Activated naive CD4-positive, alpha-beta T cell treated with anti-CD3 and anti-CD28 coated beads for 36 hours (primary cell): ENCODE measurements at regions not wholly inside any gene's neighbourhood (a gene's known extent, or its start where the extent isn't known, plus 50 kb on each side); places are given as distances from the start of the nearest gene placed in this dataset.

ENCODE experiments used
- CTCF ChIA-PET: fragments of 350-600 bp; sonication (Branson Sonifier 250); formaldehyde crosslinking; loops from one replicate; lab custom pipeline; 2021; ENCODE audit warnings: antibody characterized with exemption; lab: Charles Lee
- DNase-seq: peaks from one replicate; pipeline ENCODE4 v3.0.0-alpha.2; 2020
- H3K27ac Mint-ChIP-seq: one replicate; pipeline ENCODE4 v1.8.0; 2021; ENCODE audit warnings: mild to moderate bottlenecking, mixed read lengths
- H3K27me3 Mint-ChIP-seq: one replicate; pipeline ENCODE4 v1.8.0; 2021; ENCODE audit warnings: low read depth, mixed read lengths
- H3K36me3 Mint-ChIP-seq: one replicate; pipeline ENCODE4 v1.8.0; 2021; ENCODE audit warnings: low read depth, mixed read lengths
- H3K4me1 Mint-ChIP-seq: one replicate; pipeline ENCODE4 v1.8.0; 2021; ENCODE audit warnings: low read depth, mixed read lengths
- H3K4me3 Mint-ChIP-seq: one replicate; pipeline ENCODE4 v1.8.0; 2021; ENCODE audit warnings: mild to moderate bottlenecking, moderate library complexity, mixed read lengths
- H3K9me3 Mint-ChIP-seq: one replicate; pipeline ENCODE4 v1.8.0; 2021; ENCODE audit warnings: mixed read lengths
- intact Hi-C: fragments of 100-400 bp; cut with micrococcal nuclease; formaldehyde crosslinking; loops from one replicate; pipeline ENCODE4 v1.15.1; 2023

- Mint-ChIP-seq H3K27ac (no peak overlapping the region), H3K27me3 (peaks cover 5% of the 10 kb centered on the region), H3K9me3 (no peaks in the 10 kb centered on the region), H3K4me1 (no peaks in the 10 kb centered on the region), H3K36me3 (no peaks in the 10 kb centered on the region), H3K4me3 (no peak overlapping the region)
- no peak for DNase-seq
- intact Hi-C loops: loop anchor here (2.0 to 10.0 kb wide), 2 partner anchors 91 to 1291 kb away; partner anchors contain the start of gene CAPRIN2
- CTCF ChIA-PET: interaction anchor here (0.7 to 7.1 kb wide), 2 partner anchors 140 to 1340 kb away, joined by 3 to 63 read pairs; no protein-coding TSS in a partner anchor
These were observed 80.9 kb upstream of the TSPAN11 start for GRCh38 chr12:30845676-30846075.

DNA sequence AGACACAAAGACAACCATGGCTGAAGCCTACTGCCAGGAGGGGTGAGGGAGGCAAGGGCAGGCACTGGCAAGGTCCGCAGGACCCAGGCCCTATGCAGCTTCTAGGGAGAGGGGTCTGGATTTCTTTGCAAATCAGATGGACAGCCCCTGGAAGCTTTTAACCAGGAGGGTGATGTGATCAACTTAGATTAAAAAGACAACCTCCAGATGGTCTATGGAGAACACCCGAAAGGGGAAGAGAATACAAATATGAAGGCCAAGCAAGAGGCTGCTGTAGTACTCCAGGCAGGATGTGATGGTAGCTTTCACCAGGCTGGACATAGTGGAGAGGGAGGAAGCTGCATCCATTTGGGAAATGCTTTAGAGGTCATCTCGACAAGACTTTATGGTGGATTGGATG is 83.3 kb upstream of the TSPAN11 start:
- DNase-seq: no peak
- Mint-ChIP-seq H3K36me3 (no peaks in the 10 kb centered on the region), H3K4me3 (no peak overlapping the region), H3K27ac (no peak overlapping the region), H3K27me3 (peaks cover 10% of the 10 kb centered on the region), H3K9me3 (no peaks in the 10 kb centered on the region), H3K4me1 (no peaks in the 10 kb centered on the region)
- CTCF ChIA-PET: interaction anchor here (0.8 to 2.1 kb wide), 4 partner anchors 11 to 1290 kb away, joined by 3 to 5 read pairs (median 4); no protein-coding TSS in a partner anchor
- intact Hi-C loops: loop anchor here (10.0 kb wide), 1 partner anchor 1288 kb away; no protein-coding TSS in a partner anchor

DNA sequence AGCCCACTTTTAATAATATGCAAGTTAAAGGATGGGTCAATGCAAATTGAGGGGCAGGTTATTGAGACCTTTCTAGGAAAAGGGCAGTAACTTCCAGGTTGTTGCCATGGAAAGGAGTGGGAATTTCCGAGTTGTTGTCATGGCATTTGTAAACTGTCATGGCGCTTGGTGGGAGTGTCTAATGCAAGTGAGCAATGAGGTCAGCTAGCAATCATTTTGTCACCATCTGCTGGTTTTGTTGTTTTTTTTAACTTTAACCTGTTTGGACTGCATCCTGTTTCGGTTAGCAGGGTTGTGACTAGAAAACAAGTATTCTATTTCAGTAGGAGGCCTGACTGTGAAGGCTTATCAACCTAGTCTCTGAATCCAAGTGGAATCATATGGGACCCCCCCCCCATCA is 85.8 kb upstream of the TSPAN11 start:
- CTCF ChIA-PET: no interaction called here

DNA sequence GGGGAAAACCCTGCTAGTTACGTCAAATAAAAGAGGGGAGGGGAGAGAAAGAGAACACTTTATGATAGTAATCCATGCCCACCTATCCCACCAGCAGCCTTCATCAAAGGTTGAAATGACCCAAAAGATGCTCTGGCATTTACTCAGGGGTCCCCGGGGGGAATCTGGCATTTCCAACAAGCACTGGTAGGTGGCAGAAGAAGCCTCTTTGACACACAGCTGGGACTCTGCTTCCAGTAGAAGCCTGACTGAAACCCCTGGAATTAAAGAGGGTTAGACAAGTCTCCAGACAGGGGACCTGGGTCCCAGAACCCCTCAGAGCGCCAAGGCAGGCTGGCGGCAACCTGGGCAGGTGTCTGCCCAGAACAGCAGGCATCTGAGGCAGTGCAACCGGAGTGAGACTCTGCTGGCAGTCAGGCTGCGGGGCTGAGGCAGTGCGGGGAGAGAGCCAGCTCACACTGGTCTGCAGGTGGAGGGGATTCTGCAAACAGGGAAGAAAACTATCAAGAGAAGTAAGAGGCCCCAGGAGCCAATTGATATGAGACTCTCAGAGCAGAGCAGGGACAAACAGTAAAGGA is 85.0 kb upstream of the CAPRIN2 start:
- H3K27ac Mint-ChIP-seq: no peak overlapping the region

More for the DNA sequence above, 85.8 kb upstream of the TSPAN11 start:
- no peak for DNase-seq
- Mint-ChIP-seq H3K27ac (no peak overlapping the region), H3K36me3 (no peaks in the 10 kb centered on the region), H3K4me1 (no peaks in the 10 kb centered on the region), H3K27me3 (peaks cover 22% of the 10 kb centered on the region), H3K4me3 (no peak overlapping the region), H3K9me3 (no peaks in the 10 kb centered on the region)
- intact Hi-C loops: loop anchor here (10.0 kb wide), 1 partner anchor 1286 kb away; no protein-coding TSS in a partner anchor

DNA sequence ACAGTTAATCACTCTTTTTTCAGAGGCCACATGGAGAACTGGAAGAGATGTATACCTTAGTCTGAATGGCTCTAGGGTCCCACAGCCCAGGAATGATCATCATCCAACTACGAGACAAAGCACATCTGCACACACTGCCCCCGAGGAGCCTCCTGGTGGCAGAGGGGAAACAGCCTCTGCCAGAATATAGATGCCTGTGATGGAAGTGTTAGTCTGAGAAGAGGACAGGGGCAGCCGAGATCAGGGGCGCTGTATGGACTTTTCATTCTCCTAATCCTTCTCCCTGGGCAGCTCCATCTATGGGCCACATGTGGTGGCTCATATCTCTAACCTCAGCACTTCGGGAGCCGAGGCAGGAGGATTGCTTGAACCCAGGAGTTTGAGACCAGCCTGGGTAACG is 82.8 kb upstream of the CAPRIN2 start:
- H3K27me3 Mint-ChIP-seq: peaks cover 23% of the 10 kb centered on the region
- H3K4me3 Mint-ChIP-seq: no peak overlapping the region
- CTCF ChIA-PET: no interaction called here
- intact Hi-C loops: no loop called here
- no peaks in the 10 kb centered on the region for H3K9me3 Mint-ChIP-seq
- H3K36me3 Mint-ChIP-seq: no peaks in the 10 kb centered on the region
- H3K27ac Mint-ChIP-seq: no peak overlapping the region
- H3K4me1 Mint-ChIP-seq: no peaks in the 10 kb centered on the region
- no peak for DNase-seq

More for the DNA sequence above, 85.0 kb upstream of the CAPRIN2 start:
- CTCF ChIA-PET: no interaction called here
- H3K4me3 Mint-ChIP-seq: no peak overlapping the region
- H3K4me1 Mint-ChIP-seq: no peaks in the 10 kb centered on the region
- intact Hi-C loops: loop anchor here (10.0 kb wide), 1 partner anchor 1285 kb away; no protein-coding TSS in a partner anchor
- H3K9me3 Mint-ChIP-seq: no peaks in the 10 kb centered on the region
- DNase-seq: no peak
- no peaks in the 10 kb centered on the region for H3K36me3 Mint-ChIP-seq
- peaks cover 26% of the 10 kb centered on the region for H3K27me3 Mint-ChIP-seq

GRCh38 chr12:30836656-30837445 is 82.1 kb upstream of the CAPRIN2 start:
- DNase-seq: no peak
- CTCF ChIA-PET: interaction anchor here (0.8 kb wide), 1 partner anchor 8 kb away, joined by 3 read pairs; no protein-coding TSS in a partner anchor
- H3K9me3 Mint-ChIP-seq: no peaks in the 10 kb centered on the region
- H3K36me3 Mint-ChIP-seq: no peaks in the 10 kb centered on the region
- peaks cover 23% of the 10 kb centered on the region for H3K27me3 Mint-ChIP-seq
- H3K4me3 Mint-ChIP-seq: no peak overlapping the region
- intact Hi-C loops: no loop called here
- H3K4me1 Mint-ChIP-seq: no peaks in the 10 kb centered on the region
- H3K27ac Mint-ChIP-seq: no peak overlapping the region

DNA sequence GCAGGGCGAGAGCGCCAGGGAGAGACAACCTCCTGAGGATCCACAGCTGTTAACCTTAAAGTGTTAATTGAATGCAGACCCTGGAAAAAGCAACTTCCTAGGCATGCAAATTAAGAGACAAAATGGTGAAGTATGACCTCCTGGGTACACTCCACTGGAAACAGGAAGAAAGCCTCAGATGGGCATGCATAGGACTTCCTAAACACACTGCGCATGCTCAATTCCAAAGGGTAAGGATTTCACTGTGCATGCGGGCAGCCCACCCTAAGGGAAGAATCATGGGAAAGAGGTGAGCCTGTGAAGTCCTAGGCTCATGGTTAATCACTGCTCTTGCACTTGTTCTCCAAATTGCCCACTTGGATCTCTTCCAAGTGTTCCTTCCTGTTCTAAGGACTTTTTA is 80.5 kb upstream of the CAPRIN2 start:
- Mint-ChIP-seq H3K4me1 (no peaks in the 10 kb centered on the region), H3K36me3 (no peaks in the 10 kb centered on the region), H3K4me3 (no peak overlapping the region), H3K27ac (no peak overlapping the region), H3K27me3 (peaks cover 24% of the 10 kb centered on the region), H3K9me3 (no peaks in the 10 kb centered on the region)
- no peak for DNase-seq
- CTCF ChIA-PET: no interaction called here
- intact Hi-C loops: no loop called here

GRCh38 chr12:30830751-30831150 is 76.0 kb upstream of the CAPRIN2 start:
- no peaks in the 10 kb centered on the region for H3K36me3 Mint-ChIP-seq
- DNase-seq: no peak
- peaks cover 20% of the 10 kb centered on the region for H3K27me3 Mint-ChIP-seq
- H3K4me3 Mint-ChIP-seq: no peak overlapping the region
- CTCF ChIA-PET: interaction anchor here (0.6 kb wide), 1 partner anchor 413 kb away, joined by 8 read pairs; no protein-coding TSS in a partner anchor
- intact Hi-C loops: no loop called here
- no peaks in the 10 kb centered on the region for H3K9me3 Mint-ChIP-seq
- H3K27ac Mint-ChIP-seq: no peak overlapping the region
- no peaks in the 10 kb centered on the region for H3K4me1 Mint-ChIP-seq

GRCh38 chr12:30829876-30830275 is 75.1 kb upstream of the CAPRIN2 start:
- H3K27ac Mint-ChIP-seq: no peak overlapping the region
- DNase-seq: no peak
- peaks cover 16% of the 10 kb centered on the region for H3K27me3 Mint-ChIP-seq
- H3K4me1 Mint-ChIP-seq: no peaks in the 10 kb centered on the region
- H3K4me3 Mint-ChIP-seq: no peak overlapping the region
- H3K36me3 Mint-ChIP-seq: no peaks in the 10 kb centered on the region
- CTCF ChIA-PET: no interaction called here
- H3K9me3 Mint-ChIP-seq: no peaks in the 10 kb centered on the region
- intact Hi-C loops: no loop called here

DNA sequence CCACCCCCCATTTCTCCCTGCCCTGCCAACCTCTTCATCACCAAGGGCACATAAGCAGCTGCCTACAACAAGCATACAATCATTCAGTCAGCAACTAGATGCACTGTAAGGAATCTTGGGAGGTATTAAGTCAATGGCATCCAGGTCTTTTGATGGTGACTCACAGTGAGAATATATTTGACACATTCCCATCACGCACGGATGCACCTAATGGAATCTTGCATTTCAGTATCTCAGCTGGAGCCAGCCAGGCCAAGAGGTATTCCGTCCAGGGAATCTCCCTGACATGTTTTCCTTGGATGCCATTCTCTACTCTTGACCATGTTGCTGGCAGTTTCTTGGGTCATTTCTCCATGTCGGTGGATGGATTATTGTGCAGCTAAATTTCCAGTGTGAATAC is 73.9 kb upstream of the CAPRIN2 start:
- Mint-ChIP-seq H3K27me3 (peaks cover 19% of the 10 kb centered on the region), H3K36me3 (no peaks in the 10 kb centered on the region), H3K4me3 (no peak overlapping the region), H3K9me3 (no peaks in the 10 kb centered on the region), H3K4me1 (peaks cover under 1% of the 10 kb centered on the region), H3K27ac (no peak overlapping the region)
- CTCF ChIA-PET: no interaction called here
- DNase-seq: no peak
- intact Hi-C loops: no loop called here

DNA sequence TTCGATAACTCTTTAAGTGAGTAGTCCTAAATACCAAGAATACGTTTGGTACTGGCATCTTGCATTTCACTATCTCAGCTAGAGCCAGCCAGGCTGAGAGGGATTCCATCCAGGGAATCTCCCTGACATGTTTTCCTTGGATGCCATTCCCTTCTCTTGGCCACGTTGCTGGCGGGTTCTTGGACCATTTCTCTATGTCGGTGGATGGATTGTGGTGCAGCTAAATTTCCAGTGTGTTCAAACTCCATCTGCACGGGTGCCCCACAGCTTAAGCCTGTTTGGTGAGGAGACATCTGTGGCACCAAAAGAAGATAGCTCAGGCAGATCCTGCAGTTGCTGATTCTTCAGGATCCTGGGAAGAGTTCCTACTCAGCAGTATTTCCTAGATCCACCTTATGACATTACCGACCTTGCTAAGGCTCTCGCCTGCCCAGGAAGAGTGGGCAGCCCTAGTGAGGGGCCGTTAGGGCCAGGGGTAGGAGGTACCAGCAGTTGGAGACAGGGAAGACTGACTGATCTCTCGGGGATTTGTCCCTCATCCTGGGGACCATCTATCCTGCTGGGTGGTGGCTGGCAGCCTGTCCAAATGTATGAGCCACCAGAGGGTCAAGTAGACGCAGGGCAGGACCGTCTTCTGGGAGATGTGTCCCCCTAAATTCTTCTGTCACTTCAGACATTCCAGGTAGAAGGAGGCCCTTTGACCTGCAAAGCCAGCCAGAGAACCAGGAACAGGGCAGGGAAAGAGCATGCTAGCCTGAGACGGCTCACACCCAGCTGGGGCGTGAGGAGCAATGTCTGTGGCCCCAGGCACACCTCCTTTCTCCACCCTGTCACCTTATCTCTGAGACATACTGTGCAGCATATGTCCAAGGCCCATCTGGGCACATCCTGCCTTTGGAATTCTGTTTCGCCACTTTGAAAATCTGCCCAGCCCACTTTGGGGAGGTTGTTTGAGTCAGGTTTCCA is 72.6 kb upstream of the CAPRIN2 start:
- no peaks in the 10 kb centered on the region for H3K36me3 Mint-ChIP-seq
- intact Hi-C loops: no loop called here
- peaks cover 9% of the 10 kb centered on the region for H3K4me1 Mint-ChIP-seq
- peaks cover 26% of the 10 kb centered on the region for H3K27me3 Mint-ChIP-seq
- CTCF ChIA-PET: no interaction called here
- no peak for DNase-seq
- H3K27ac Mint-ChIP-seq: no peak overlapping the region
- H3K4me3 Mint-ChIP-seq: no peak overlapping the region
- H3K9me3 Mint-ChIP-seq: no peaks in the 10 kb centered on the region

DNA sequence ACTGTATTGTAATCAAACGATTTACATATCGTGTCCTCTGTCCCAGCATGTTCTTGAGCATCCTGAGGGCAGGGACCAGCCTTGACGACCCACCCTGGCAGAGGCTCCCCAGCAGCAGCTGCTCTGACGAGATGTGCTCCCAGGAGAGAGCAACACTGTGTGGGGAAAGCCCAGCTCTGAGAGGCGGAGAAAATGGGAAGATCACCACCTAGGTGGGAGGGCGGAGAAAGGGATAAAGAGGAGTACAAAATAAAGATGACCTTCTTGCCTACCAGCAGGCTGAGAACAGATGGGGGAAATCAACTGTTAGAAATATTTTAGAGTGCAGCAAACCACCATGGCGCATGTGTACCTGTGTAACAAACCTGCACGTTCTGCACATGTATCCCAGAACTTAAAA is 71.5 kb upstream of the CAPRIN2 start:
- H3K4me3 Mint-ChIP-seq: no peak overlapping the region
- no peak for DNase-seq
- CTCF ChIA-PET: interaction anchor here (1.5 kb wide), 1 partner anchor 21 kb away, joined by 4 read pairs; no protein-coding TSS in a partner anchor
- peaks cover 11% of the 10 kb centered on the region for H3K4me1 Mint-ChIP-seq
- H3K9me3 Mint-ChIP-seq: no peaks in the 10 kb centered on the region
- peaks cover 28% of the 10 kb centered on the region for H3K27me3 Mint-ChIP-seq
- no peak overlapping the region for H3K27ac Mint-ChIP-seq
- intact Hi-C loops: no loop called here
- H3K36me3 Mint-ChIP-seq: no peaks in the 10 kb centered on the region
